HG02840 (cell line): ENCODE measurements at regions not wholly inside any gene's neighbourhood (a gene's known extent, or its start where the extent isn't known, plus 50 kb on each side); places are given as distances from the start of the nearest gene placed in this dataset.
"Not testable (repeated sequence)": the region's sequence is repeated elsewhere in the genome, so short reads cannot be mapped to it uniquely, and the experiment has no call there.

Experiments
- ATAC-seq: cut with Tn5 transposase; IDR thresholded peaks from one replicate; pipeline ENCODE4 v1.9.1; 2021; ENCODE audit warnings: mild to moderate bottlenecking, moderate library complexity, moderate number of reproducible peaks; ENCODE audit not compliant: unreplicated experiment, low FRiP score

GRCh38 chrX:138240266-138240665 is 471.3 kb downstream of the FGF13 start:
- no peak for ATAC-seq

GRCh38 chrX:138254001-138254400 is 457.5 kb downstream of the FGF13 start:
- ATAC-seq: no peak

- ATAC-seq: no peak
These were observed 456.1 kb downstream of the FGF13 start for GRCh38 chrX:138255373-138255772.

- ATAC-seq: not testable (repeated sequence)
These were observed 447.4 kb downstream of the FGF13 start for GRCh38 chrX:138264095-138264494.

- ATAC-seq: no peak
These were observed 440.6 kb downstream of the FGF13 start for GRCh38 chrX:138270931-138271330.

GRCh38 chrX:138282598-138283150 is 428.8 kb downstream of the FGF13 start:
- ATAC-seq: not testable (repeated sequence)

GRCh38 chrX:138287205-138287877 is 424.2 kb downstream of the FGF13 start:
- ATAC-seq: no peak

- no peak for ATAC-seq
These were observed 416.6 kb downstream of the FGF13 start for GRCh38 chrX:138294951-138295350.

GRCh38 chrX:138298268-138298667 is 413.2 kb downstream of the FGF13 start:
- no peak for ATAC-seq

- ATAC-seq: no peak
These were observed 365.7 kb downstream of the FGF13 start for GRCh38 chrX:138345801-138346200.

- ATAC-seq: no peak
These were observed 362.2 kb downstream of the FGF13 start for GRCh38 chrX:138349351-138349750.

GRCh38 chrX:138378876-138379275 is 332.6 kb downstream of the FGF13 start:
- no peak for ATAC-seq

- no peak for ATAC-seq
These were observed 303.4 kb downstream of the FGF13 start for GRCh38 chrX:138408101-138408500.

- no peak for ATAC-seq
These were observed 300.5 kb downstream of the FGF13 start for GRCh38 chrX:138411048-138411447.
